HG02798 (cell line): ENCODE measurements at regions not wholly inside any gene's neighbourhood (a gene's known extent, or its start where the extent isn't known, plus 50 kb on each side); places are given as distances from the start of the nearest gene placed in this dataset.
"Not testable (repeated sequence)": the region's sequence is repeated elsewhere in the genome, so short reads cannot be mapped to it uniquely, and the experiment has no call there.

ENCODE experiments used
- ATAC-seq: cut with Tn5 transposase; IDR thresholded peaks from one replicate; pipeline ENCODE4 v1.9.1; 2021; ENCODE audit warnings: mild to moderate bottlenecking; ENCODE audit not compliant: unreplicated experiment, poor library complexity

DNA sequence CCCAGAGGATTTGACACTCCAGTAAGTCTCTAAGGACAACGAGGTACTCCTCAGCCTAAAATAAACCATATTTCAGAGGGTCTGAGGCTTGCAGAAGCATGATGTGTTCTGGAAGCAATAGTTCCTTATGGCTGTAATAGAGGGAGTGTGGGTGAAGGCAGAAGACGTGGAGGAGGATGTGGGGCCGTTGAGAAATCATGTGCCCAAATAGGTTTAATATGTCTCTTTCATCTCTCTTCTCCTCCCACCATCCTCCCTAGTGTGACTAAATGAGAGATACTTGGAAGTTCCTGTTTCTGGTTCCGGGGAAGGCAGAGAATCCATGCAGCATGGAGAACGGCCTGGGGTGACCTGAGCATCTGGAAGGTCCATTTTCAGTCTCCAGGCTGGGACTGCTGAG, 174.0 kb upstream of the RSPO3 start:
- no peak for ATAC-seq

DNA sequence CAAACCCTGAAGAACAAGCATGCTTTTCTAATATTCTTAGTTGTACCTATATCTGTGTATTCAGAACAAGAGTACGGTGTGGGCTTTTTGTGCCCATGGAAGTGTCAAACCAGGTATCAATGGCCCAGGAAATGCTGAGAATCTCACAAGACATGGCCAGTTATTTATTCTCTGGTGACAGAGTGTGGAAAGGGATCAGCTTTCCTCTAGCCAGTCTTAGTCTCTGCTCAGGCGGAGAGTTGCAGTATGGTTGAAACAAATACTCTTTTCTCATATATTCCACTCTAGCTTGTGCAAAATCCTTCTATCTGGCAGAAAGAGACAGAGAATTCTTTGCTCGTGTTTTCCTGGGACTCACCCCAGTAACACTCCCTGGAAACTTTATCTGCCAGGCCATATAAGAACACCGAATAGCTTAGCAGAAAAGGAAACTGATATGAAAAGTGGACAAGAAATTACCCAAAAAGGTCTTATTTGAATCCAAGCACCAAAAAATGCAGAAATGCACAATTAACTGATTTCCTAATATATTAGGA, 173.3 kb upstream of the RSPO3 start:
- ATAC-seq: no peak

DNA sequence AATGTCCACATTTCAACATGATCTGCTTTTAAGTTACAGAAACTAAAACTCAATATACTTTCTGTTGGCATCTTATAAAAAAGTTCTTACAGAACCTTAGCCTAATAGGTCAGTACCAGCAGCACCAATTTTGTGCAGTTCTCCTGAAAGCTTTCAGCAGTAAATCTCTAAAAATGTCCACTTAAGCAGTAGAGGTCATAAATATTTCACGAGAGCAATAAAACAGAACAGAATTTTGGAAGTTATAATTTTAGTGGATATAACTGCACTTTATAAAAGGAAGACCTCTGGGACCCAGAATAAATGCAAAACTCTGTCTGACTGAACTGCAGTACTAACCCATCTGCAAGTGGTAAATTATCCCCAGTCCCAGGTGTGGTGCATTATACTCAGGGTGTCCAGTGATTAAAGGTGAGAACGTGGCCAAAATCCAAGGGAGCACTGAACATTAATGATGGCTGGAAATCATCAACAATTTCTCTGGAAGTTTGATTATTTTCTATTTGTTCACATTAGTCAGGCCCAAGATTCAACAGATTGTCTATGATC, 172.6 kb upstream of the RSPO3 start:
- no peak for ATAC-seq

DNA sequence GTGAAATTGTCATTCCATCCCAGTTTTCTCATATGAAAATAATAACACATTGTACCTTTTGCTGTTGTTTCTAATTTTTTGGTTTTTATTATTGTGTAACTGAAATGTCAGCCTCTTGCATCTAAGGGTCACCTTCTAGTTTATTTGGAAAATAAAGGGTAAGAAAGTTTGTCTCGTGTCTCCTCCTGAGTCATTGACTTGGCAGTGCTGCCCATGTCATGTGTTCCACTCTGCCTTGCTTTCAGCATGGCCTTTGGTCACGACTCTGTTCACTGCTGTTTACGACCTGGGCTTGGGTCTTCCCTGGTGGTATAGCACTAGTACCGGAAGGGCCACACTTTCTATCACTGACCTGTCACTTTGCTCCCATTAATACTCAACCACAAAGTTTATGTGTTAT, 171.4 kb upstream of the RSPO3 start:
- no peak for ATAC-seq

DNA sequence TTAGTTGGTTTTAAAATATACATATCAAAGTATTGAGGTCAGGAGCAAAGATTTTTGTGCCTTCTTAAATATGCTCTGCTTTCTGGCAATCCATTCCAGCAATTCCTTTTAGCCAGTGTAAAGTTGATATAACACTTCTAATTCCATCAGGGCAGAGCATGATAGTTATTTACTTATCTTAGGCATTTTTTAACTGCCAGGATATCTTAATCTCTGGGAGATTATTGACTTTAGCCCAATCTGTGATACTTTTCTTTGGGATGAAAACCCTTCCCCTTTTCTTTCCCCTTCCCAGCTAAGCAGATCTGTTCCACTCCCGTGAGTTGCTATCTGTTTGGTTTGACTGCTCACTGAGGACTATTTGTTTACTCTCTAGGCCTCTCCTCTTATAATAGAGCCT, 168.7 kb upstream of the RSPO3 start:
- no peak for ATAC-seq

DNA sequence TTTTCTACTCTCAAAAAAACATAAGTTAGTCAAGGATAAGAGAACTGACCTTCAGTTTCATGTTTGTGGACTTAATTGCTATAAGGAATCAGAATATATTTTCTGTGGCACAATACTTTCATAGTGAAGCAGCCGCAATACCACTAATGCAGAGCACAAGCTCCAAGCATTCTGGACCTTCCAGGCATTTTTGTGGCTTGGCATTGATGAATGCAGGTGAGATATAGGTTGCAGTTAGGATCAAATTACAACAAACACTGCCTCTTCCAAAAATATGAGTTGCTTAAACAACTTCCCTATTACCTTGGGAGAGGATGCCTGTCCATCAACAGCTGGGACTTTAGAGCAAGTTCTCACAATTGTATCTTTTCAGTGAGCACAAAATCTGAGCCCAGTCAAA, 162.8 kb upstream of the RSPO3 start:
- no peak for ATAC-seq

DNA sequence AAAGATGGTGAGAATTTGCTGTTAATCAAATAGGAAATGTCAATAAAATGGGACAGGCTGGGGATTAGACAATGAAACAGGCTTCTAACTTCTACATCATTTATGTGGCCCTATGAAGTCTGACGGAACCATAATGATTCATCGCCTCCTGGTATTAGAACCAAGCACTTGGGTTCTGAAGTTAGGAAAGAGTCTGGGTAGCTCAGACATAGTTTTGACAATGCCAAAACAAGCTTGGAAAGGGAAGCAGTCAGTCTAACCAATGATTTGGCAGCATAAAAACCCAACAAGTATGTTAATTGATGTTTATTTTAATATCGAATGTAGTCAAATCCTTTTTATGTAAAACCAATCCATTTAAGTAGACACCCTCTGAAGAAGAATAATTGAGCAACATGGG, 160.8 kb upstream of the RSPO3 start:
- no peak for ATAC-seq

DNA sequence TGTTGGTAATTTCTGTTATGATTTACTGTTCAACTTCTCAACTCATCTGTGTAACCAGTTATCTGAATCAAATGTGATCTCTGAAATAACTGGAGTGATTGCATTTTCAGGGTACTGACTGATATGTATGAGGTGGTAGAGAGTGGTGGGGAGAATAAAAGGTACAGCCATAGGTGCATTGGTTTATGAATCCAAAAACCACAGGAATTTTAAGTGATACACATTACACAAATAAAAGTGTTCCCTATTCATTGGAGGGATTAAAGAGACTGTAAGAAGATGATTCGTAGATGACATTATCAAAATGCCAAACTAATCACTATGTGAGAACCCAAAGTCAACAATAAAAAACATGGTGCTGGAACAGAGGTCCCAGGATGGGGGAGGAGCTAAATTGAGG, 158.7 kb upstream of the RSPO3 start:
- no peak for ATAC-seq

DNA sequence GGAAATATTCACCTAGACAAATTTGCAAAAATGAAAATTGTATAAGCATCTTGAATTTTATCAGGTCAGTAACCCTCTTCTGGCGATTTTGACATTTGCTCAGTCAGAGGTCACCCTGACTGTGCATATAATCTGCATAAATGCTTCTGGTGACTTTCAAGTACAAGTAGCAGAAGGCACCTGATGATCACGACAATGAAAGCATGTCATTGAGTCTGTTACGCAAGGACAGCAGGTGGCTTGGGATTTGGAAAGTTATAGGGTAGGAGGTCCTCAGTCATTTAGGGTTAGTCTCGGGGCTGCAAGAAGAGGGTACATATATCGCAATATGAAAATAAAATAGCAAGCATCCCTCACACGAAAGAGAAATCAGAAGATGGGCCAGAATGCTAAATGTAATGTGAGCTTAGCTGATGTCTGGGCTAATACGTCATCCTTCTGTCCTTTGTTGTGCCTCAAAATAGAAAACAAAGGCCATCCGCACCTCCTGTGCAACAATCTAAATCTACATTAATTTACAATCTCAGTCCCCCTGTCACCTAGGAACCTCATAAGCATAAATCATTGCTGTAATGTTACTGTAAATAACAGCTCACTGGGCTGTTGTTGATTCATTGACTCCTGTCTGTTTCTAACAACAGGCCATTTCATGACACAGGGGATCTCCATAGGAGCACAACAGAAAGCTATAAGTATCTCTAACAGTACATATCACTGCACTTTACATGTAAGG, 155.2 kb upstream of the RSPO3 start:
- ATAC-seq: no peak

DNA sequence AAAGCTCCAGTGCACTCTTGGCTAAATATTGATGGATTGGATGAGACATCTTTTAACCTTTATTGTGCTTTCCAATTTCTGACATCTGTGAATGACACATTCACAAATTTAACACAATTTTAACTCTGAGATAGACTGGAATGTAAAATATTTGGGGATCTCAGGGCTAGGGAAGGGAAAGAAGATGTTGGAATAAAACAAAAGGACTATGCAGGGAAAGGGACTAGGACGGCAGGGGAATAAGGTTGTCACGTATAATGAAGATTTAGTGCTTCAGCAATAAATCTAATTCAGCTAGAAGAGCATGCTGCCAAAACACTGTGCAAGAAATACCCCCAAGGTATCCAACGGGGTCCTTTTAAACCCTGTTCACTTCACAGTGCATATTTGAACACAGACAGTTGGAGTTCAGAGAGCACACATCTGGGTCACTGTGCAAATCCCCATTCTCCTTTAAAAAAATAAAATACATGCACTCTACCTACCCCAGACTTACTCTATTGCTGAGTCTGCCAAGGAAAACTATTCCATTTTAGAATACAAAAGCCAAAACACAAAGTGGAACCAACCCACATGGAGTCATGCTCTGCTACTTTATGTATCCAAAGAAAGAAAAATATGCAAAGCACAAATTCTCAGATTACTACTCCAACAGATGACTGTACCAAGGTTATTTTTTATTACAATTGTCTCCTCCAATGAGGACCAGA, 151.0 kb upstream of the RSPO3 start:
- ATAC-seq: no peak

DNA sequence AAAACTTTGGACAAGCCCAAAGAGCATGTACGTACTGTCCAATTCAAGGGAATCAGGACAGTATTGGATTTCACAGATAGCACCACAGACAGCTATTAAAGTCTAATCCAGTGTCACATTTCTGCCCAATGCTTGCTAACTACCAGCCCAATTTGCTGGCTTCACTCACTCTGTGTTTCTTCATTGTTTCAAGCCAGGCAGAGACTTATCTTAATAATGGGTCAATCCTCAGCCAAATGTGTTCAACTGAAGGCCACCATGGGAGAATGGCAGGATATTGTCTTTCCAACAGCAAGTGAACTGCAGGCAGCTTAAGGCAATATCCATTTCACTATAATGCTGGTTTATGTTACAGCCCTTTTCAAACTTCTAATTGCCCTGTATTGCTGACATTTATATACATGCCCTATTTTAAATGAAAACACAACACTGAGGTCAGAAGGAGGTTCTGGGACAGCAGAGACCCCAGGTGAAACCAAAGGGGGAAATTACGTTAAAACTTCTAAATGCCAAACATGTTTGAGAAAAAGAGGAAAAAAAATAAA, 142.1 kb upstream of the RSPO3 start:
- no peak for ATAC-seq

DNA sequence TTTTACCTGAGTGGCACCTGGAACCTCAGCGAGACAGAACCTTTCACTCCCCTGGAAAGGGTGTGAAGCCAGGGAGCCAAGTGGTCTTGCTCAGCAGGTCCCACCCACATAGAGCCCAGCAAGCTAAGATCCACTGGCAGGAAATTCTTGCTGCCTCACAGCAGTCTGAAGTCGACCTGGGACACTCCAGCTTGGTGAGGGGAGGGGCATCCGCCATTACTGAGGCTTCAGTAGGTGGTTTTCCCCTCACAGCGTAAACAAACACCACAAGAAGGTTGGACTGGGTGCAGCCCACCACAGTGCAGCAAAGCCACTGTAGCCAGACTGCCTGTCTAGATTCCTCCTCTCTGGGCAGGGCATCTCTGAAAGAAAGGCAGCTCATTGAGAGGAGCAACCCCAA, 134.7 kb upstream of the RSPO3 start:
- ATAC-seq: no peak

DNA sequence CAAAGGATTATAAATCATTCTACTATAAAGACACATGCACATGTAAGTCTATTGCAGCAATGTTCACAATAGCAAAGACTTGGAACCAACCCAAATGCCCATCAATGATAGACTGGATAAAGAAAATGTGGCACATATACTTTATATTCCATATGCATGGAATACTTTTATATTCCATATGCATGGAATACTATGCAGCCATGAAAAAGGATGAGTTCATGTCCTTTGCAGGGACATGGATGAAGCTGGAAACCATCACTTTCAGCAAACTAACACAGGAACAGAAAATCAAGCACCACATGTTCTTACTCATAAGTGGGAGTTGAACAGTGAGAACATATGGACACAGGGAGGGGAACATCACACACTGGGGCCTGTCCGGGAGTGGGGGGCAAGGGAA, 130.3 kb upstream of the RSPO3 start:
- ATAC-seq: not testable (repeated sequence)

DNA sequence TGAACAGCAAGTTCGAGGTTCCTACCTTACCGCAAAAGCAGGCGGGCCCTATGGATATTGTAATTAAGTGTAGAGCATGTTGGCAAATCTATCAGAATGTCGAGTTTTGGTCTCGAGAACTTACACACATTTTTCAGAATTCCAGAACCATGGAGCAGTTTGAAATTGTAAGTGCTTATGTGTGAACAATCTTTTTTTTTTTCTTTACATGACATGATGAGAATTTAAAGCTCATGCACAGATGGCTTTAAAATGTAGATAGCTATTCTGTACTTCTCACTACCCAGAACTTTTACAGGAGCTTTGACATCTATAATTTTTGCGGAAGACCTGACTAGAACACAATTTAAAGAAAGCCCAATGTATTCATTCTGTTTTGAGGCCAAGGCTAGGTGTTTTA, 117.8 kb upstream of the RSPO3 start:
- no peak for ATAC-seq

DNA sequence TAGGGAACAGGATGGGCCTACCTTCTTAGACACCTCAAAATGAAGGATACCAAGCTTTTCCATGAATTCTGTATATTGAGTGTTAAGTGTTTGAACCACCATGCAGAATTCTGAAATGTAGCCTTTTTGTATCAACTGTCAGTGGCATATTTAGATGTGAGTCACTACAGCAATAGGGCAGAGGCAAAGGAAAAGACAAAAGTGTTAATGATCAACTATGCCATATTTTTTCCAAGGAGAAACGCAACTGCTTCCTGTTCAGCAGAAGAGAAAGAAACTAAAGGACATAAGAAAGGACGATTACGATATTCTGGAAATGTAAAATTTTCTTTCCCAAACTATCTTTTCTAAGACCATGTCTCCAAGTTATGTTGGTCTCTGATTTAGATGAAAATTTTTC, 104.6 kb upstream of the RSPO3 start:
- no peak for ATAC-seq

DNA sequence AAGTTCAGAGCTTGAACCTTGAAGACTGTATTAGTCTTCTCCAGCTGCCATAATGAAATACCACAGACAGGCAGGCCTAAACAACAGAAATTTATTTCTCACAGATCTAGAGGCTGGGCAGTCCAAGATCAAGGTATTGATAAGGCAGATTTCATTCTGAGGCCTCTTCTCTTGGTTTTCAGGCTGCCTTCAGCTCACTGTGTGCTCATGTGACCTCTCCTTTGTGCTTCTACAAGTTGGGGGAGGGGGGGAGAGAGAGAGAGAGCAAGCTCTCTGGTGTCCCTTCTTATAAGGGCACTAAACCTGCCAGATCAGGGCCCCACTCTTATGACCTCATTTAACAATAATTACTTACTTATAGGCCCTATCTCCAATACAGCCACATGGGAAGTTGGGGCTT, 102.6 kb upstream of the RSPO3 start:
- no peak for ATAC-seq

DNA sequence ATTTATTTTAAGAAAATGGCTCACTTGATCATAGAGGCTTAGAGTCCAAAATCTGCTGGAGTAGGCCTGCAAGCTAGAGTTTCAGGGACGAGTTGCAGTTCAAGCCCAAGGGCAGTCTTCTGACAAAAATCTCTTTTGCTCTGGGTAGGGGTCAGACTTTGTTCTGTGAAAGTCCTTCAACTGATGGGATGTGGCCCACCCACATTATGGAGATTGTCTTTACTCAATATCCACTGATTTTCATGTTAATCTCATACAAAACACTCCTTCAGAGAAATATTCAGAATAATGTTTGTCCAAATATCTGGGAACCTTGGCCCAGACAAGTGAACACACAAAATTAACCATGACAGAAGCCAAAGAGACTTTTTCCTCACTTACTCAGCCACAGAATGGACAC, 98.6 kb upstream of the RSPO3 start:
- no peak for ATAC-seq

DNA sequence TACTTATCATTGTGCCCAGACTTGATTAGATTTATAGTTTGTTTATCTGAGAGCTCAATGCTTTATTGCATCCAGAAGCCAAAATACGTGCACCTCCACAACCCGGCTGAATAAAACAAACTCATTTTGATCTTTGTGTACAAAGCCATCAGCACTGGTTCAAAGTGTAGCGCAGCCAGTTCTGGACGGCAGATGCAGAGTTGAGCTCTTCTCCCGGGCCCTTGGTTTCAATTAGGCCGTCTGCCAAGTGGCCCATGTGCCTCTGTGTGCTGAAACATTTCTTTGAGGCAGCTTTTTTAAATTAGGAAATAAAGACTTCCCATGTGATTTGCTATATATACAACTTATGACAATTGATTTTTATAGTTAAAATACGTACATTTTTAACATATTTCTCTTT, 96.2 kb upstream of the RSPO3 start:
- ATAC-seq: no peak

DNA sequence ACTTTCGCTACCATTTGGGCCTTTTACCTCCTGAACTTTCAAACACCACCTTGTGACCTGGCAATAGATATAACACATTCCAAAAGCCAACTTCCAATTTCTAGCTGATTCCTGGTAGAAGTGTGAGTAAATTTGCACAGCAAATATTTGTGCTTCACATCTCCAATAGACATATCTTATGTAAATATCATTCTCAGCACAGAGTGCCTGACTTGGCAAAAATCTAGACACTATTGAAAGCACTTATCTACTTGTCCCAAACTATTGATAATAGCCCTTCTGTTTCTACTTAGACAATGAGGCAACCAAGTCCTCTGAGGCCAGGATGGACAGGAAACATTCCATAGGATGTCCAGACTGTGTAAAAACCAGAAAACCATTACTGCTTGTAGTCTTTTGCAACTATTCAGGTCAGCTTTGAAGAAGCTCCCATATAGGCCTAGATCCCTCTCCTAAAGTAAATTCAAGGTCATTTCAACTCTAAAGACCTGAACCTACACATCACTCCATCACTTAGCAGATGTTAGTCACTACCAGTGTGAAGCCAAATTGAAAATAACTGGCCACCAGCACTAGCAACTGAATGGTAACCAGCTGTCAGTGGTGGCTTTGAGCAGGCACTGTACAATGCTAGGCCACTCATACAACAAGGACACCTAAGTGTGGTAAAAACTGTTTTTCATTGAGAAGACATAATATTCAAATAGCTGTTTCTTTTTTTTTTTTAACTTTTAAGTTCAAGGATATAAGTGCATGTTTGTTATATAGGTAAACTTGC, 95.3 kb upstream of the RSPO3 start:
- no peak for ATAC-seq

DNA sequence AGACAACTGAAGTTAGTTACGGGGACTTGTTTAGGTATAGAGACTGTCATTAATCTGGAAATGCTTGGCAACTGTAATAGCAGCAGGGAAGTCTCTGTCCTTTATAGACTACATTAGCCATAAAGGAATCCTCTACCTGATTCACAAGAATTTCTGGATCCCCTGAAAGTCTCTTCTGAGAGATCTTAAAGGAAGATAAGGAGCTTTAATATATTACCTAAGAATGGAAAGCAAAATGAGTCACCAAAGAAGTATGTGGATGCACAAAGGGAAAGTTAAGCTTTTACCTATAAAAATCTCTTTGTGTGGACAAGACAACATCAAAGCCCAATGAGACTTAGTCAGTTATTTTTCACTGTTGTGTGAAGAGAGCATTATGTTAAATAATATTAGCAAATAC, 92.2 kb upstream of the RSPO3 start:
- ATAC-seq: no peak

DNA sequence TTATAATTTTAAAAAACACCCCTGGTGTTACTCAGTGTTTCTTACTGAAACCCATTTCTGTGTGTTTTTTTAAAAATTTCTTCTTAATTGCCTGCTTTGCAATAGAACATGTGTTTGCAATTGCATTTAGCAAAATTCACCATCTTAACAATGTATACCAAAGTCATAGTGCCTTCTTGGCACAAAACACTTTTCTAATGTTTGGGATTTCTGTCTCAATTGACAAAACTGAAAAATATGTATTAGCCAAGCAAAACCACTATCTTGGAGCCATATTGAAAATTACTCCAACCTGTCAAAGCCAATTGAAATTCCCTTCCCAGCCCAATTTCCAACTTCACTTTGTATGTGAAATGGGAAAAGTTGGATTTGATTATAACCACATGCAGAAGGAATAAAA, 88.4 kb upstream of the RSPO3 start:
- no peak for ATAC-seq
